ENCODE measurements at regions not wholly inside any gene's neighbourhood (a gene's known extent, or its start where the extent isn't known, plus 50 kb on each side); places are given as distances from the start of the nearest gene placed in this dataset.

GRCh38 chr4:12041828-12042227 lies 613.1 kb upstream of the HS3ST1 start:
- DNase-seq (ENCODE audit: low spot score) (no peak), ATAC-seq (no peak), FAIRE-seq (no peak)
- no peak overlapping the region for H3K27ac ChIP-seq (ENCODE audit: extremely low read length, insufficient read depth, low read length)
- TF ChIP-seq CTCF (CRISPR knock-in tag; IDR thresholded peaks at IDR 0.05) (0 out of 2 replicates have a peak, but pooled peaks have one; percentile 13), STAG1 (CRISPR knock-in tag; IDR thresholded peaks at IDR 0.05) (peak; percentile 43), ZNF773 (CRISPR knock-in tag; IDR thresholded peaks at IDR 0.05; ENCODE audit: borderline replicate concordance) (no peak)
- no peaks in the 10 kb centered on the region for H3K4me1 ChIP-seq (ENCODE audit: insufficient read depth, low read length)
- H3K4me3 ChIP-seq (replicated peaks in 1 of 3; ENCODE audit: insufficient read depth in 1 of 3, low read depth in 2 of 3, low read length in 3 of 3), result no peak overlapping the region
- no TSS peak for BruUV-seq (replicated peaks)
- H3K79me2 ChIP-seq (ENCODE audit: insufficient read depth, low read length), result no peaks in the 10 kb centered on the region
- H3K9ac ChIP-seq (ENCODE audit: insufficient read depth, low read depth, low read length), result no peak overlapping the region
- H3K36me3 ChIP-seq (replicated peaks in 1 of 2; ENCODE audit: control insufficient read depth in 1 of 2, insufficient read depth in 2 of 2, low read length in 2 of 2), result no peaks in the 10 kb centered on the region
- POLR2A ChIA-PET, result no interaction called here
- H3K27me3 ChIP-seq (ENCODE audit: control insufficient read depth in 1 of 2, insufficient read depth in 2 of 2, low read length in 2 of 2), result no peaks in the 10 kb centered on the region
- intact Hi-C loops (cut with micrococcal nuclease; ENCODE audit: unreplicated experiment), result loop anchor here (5.0 kb wide), 1 partner anchor 590 kb away; no protein-coding TSS in a partner anchor
- no peaks in the 10 kb centered on the region for H4K20me1 ChIP-seq (ENCODE audit: insufficient read depth, low read length)
- in situ Hi-C loops (cut with HindIII; ENCODE audit: extremely low pct_ligation_motif_present, low pct_unique_long_range_greater_than_20kb), result no loop called here
- WGBS (ENCODE audit: low lambda C conversion rate), result 2% methylated on average over 2 of the region's 2 CpGs
- H3K4me2 ChIP-seq (ENCODE audit: low read depth, low read length), result no peak overlapping the region
- peaks cover 90% of the 10 kb centered on the region for H3K9me3 ChIP-seq (ENCODE audit: low read length)
- no peak overlapping the region for H2AFZ ChIP-seq (ENCODE audit: low read length)
- CTCF ChIA-PET (ENCODE audit: low intra/inter-chr PET ratio, low total read pairs), result no interaction called here

GRCh38 chr4:12036450-12036849 lies 607.8 kb upstream of the HS3ST1 start:
- POLR2A ChIA-PET, result no interaction called here
- no peak for ATAC-seq
- no peak for FAIRE-seq
- H3K4me3 ChIP-seq (replicated peaks in 1 of 3; ENCODE audit: insufficient read depth in 1 of 3, low read depth in 2 of 3, low read length in 3 of 3), result no peak overlapping the region
- peaks cover 95% of the 10 kb centered on the region for H3K9me3 ChIP-seq (ENCODE audit: low read length)
- H3K27me3 ChIP-seq (ENCODE audit: control insufficient read depth in 1 of 2, insufficient read depth in 2 of 2, low read length in 2 of 2), result no peaks in the 10 kb centered on the region
- WGBS (ENCODE audit: low lambda C conversion rate), result 2% methylated on average over 3 of the region's 3 CpGs
- CTCF ChIA-PET (ENCODE audit: low intra/inter-chr PET ratio, low total read pairs), result no interaction called here
- no peaks in the 10 kb centered on the region for H3K4me1 ChIP-seq (ENCODE audit: insufficient read depth, low read length)
- H3K79me2 ChIP-seq (ENCODE audit: insufficient read depth, low read length), result no peaks in the 10 kb centered on the region
- in situ Hi-C loops (cut with HindIII; ENCODE audit: extremely low pct_ligation_motif_present, low pct_unique_long_range_greater_than_20kb), result no loop called here
- no peak overlapping the region for H3K27ac ChIP-seq (ENCODE audit: extremely low read length, insufficient read depth, low read length)
- H4K20me1 ChIP-seq (ENCODE audit: insufficient read depth, low read length), result no peaks in the 10 kb centered on the region
- H2AFZ ChIP-seq (ENCODE audit: low read length), result no peak overlapping the region
- BruUV-seq (replicated peaks), result no TSS peak
- no peaks in the 10 kb centered on the region for H3K36me3 ChIP-seq (replicated peaks in 1 of 2; ENCODE audit: control insufficient read depth in 1 of 2, insufficient read depth in 2 of 2, low read length in 2 of 2)
- intact Hi-C loops (cut with micrococcal nuclease; ENCODE audit: unreplicated experiment), result no loop called here
- no peak for DNase-seq (ENCODE audit: low spot score)
- H3K4me2 ChIP-seq (ENCODE audit: low read depth, low read length), result no peak overlapping the region
- H3K9ac ChIP-seq (ENCODE audit: insufficient read depth, low read depth, low read length), result no peak overlapping the region
- TF ChIP-seq ZNF142 (CRISPR knock-in tag; IDR thresholded peaks at IDR 0.05), result no peak
- TF ChIP-seq CEBPG (CRISPR knock-in tag; IDR thresholded peaks at IDR 0.05), result no peak
- TF ChIP-seq MTA3 (CRISPR knock-in tag; IDR thresholded peaks at IDR 0.05), result no peak
- no peak for TF ChIP-seq ZNF180 (CRISPR knock-in tag; IDR thresholded peaks at IDR 0.05; ENCODE audit: borderline replicate concordance, low read depth)
- no peak for TF ChIP-seq ZSCAN29 (CRISPR knock-in tag; conservative IDR thresholded peaks at IDR 0.05)
- no peak for TF ChIP-seq TBX2 (CRISPR knock-in tag; IDR thresholded peaks at IDR 0.05; ENCODE audit: borderline replicate concordance)
- no peak for TF ChIP-seq NFYB (CRISPR knock-in tag; IDR thresholded peaks at IDR 0.05)
- no peak for TF ChIP-seq HNF4G (IDR thresholded peaks at IDR 0.05; ENCODE audit: borderline replicate concordance, low read depth, low read length)
- no peak for TF ChIP-seq HNF4G (CRISPR knock-in tag; IDR thresholded peaks at IDR 0.05; ENCODE audit: borderline replicate concordance, low read depth)

Measured in HepG2 (cell line).